NCI-H2227 (cell line): ENCODE measurements at regions not wholly inside any gene's neighbourhood (a gene's known extent, or its start where the extent isn't known, plus 50 kb on each side); places are given as distances from the start of the nearest gene placed in this dataset.

Source experiments
- DNase-seq: peaks from one replicate; lab custom pipeline; 2025; ENCODE audit not compliant: unreplicated experiment; lab: John Stamatoyannopoulos, UW

DNA sequence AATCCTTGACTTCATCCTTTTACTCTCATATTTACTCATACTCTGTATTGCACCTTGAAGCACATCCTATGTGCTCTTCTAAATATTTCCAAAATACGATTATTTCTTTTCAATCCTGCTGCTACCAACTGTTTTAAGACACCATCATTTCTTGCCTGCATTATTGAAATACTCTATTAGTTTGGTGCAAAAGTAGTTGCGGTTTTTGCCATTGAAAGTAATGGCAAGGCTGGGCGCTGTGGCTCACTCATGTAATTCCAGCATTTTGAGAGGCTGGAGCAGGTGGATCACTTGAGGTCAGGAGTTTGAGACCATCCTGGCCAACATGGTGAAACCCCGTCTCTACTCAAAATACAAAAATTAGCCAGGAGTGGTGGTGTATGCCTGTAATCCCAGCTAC lies 412.5 kb downstream of the KCNH5 start:
- DNase-seq: no peak

DNA sequence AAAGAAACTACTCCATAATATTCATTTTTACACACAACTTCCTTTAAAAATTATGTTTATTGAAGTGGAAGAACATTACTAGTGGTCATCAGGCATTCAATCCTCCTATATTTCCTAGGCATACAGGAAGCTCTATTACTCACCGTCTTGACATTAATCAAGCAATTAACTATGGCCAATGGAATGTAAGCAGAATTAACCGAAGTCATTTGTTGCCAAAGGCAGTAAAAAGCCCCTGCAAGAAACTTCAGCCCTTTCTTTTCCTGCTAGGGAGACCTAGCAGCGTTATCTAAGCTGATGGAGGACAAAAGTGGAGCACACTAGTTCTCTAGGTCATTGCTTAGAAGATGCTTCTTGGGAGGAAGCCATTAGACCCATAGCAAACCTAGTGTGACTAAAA lies 399.6 kb downstream of the KCNH5 start:
- no peak for DNase-seq
